ENCODE measurements at regions not wholly inside any gene's neighbourhood (a gene's known extent, or its start where the extent isn't known, plus 50 kb on each side); places are given as distances from the start of the nearest gene placed in this dataset.

DNA sequence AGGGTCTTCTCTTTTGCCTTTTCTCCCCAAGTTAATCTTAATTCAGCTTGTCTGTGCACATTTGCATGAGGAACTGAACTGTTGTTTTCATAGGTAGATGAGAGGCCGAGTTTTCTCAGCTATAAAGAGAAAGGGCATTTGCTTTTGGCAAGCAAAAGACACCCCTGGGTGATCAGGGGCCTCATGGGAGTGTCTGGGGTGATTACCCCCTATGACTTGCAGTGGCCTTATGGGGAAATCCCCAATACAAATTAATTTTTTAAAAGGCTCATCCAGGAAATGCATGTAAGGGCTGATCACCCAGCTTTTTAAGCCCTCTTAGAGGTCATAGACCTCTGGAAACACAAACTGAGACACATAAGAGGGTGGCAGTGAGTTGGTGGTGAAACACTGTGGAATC, 56.4 kb upstream of the HMX1 start:
- no peak overlapping the region for H3K4me3 ChIP-seq (replicated peaks; ENCODE audit: low read depth, low read length)
- H3K36me3 ChIP-seq (ENCODE audit: control insufficient read depth, insufficient read depth, low read length): no peaks in the 10 kb centered on the region
- H3K27me3 ChIP-seq (replicated peaks; ENCODE audit: control insufficient read depth, insufficient read depth, low read length): no peaks in the 10 kb centered on the region
- no peak for DNase-seq (ENCODE audit: extremely low read depth, insufficient read length)
- TF ChIP-seq, protein P1, sequence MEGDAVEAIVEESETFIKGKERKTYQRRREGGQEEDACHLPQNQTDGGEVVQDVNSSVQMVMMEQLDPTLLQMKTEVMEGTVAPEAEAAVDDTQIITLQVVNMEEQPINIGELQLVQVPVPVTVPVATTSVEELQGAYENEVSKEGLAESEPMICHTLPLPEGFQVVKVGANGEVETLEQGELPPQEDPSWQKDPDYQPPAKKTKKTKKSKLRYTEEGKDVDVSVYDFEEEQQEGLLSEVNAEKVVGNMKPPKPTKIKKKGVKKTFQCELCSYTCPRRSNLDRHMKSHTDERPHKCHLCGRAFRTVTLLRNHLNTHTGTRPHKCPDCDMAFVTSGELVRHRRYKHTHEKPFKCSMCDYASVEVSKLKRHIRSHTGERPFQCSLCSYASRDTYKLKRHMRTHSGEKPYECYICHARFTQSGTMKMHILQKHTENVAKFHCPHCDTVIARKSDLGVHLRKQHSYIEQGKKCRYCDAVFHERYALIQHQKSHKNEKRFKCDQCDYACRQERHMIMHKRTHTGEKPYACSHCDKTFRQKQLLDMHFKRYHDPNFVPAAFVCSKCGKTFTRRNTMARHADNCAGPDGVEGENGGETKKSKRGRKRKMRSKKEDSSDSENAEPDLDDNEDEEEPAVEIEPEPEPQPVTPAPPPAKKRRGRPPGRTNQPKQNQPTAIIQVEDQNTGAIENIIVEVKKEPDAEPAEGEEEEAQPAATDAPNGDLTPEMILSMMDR (IDR thresholded peaks at IDR 0.05; ENCODE audit: insufficient read depth, low read length, poor library complexity, severe bottlenecking): no peak

DNA sequence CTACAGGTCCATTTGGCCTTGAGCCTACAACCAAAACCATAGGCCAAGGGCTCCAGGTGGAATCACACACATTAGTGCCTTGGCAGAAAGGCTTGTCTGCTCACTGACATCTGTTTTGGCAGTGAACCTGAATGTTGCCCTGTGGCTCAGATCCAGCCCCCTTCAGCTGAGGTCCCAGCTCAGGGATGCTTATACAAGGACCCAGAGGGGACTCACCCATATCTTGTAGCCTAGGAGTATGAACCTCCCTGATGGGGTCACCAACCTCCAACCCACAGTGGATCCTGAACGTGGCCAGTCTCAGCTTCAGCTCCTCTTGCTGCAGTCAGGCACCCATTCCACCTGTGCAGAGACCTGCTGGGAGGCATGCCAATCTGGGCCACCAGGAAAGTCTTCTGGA, 50.8 kb upstream of the HMX1 start:
- TF ChIP-seq, protein P1 (IDR thresholded peaks at IDR 0.05; ENCODE audit: insufficient read depth, low read length, poor library complexity, severe bottlenecking): no peak
- H3K27me3 ChIP-seq (replicated peaks; ENCODE audit: control insufficient read depth, insufficient read depth, low read length): no peaks in the 10 kb centered on the region
- no peaks in the 10 kb centered on the region for H3K36me3 ChIP-seq (ENCODE audit: control insufficient read depth, insufficient read depth, low read length)
- H3K4me3 ChIP-seq (replicated peaks; ENCODE audit: low read depth, low read length): no peak overlapping the region
- DNase-seq (ENCODE audit: extremely low read depth, insufficient read length): no peak

DNA sequence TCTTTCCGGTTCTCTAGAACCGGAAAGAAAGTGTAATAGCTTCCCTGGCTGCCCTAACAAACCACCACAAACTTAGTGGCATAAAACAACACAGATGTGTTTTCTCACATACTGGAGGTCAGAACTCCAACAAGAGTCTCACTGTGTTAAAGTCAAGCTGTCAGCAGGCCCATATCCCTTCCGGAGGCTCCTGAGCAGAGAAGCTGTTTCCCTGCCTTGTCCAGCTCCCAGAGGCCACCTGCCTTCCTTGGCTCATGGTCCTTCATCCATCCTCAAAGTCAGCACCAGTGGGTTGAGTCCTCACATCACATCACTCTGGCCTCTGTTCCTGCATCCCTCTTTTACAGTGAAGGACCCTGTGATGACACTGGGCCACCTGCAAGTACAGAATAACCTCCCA, 49.8 kb upstream of the HMX1 start:
- Histone ChIP-seq H3K27me3 (replicated peaks; ENCODE audit: control insufficient read depth, insufficient read depth, low read length) (no peaks in the 10 kb centered on the region), H3K4me3 (replicated peaks; ENCODE audit: low read depth, low read length) (no peak overlapping the region), H3K36me3 (ENCODE audit: control insufficient read depth, insufficient read depth, low read length) (no peaks in the 10 kb centered on the region)
- TF ChIP-seq, protein P1 (IDR thresholded peaks at IDR 0.05; ENCODE audit: insufficient read depth, low read length, poor library complexity, severe bottlenecking): no peak
- DNase-seq (ENCODE audit: extremely low read depth, insufficient read length): no peak

All from GM06990 (cell line).